CD1c-positive myeloid dendritic cell (primary cell): ENCODE measurements at regions not wholly inside any gene's neighbourhood (a gene's known extent, or its start where the extent isn't known, plus 50 kb on each side); places are given as distances from the start of the nearest gene placed in this dataset.

Experiments used
- DNase-seq: peaks from one replicate; pipeline ENCODE4 v3.0.0-alpha.2; 2016; ENCODE audit errors: extremely low spot score

GRCh38 chr2:59578349-59578748, 975.1 kb downstream of the BCL11A start:
- no peak for DNase-seq

- DNase-seq: no peak
These were observed 978.3 kb downstream of the BCL11A start for GRCh38 chr2:59575191-59575590.

- no peak for DNase-seq
These were observed 981.2 kb downstream of the BCL11A start for GRCh38 chr2:59572227-59572626.

GRCh38 chr2:59570818-59571217, 982.6 kb downstream of the BCL11A start:
- no peak for DNase-seq

- DNase-seq: no peak
These were observed 984.3 kb downstream of the BCL11A start for GRCh38 chr2:59569124-59569523.

- DNase-seq: no peak
These were observed 985.0 kb downstream of the BCL11A start for GRCh38 chr2:59568461-59568860.

GRCh38 chr2:59567151-59567550, 986.3 kb downstream of the BCL11A start:
- no peak for DNase-seq

GRCh38 chr2:59566739-59567138, 986.7 kb downstream of the BCL11A start:
- DNase-seq: no peak

GRCh38 chr2:59561281-59561680, 992.2 kb downstream of the BCL11A start:
- DNase-seq: no peak

GRCh38 chr2:59560769-59561168, 992.7 kb downstream of the BCL11A start:
- DNase-seq: no peak

- peak; percentile 9 for DNase-seq
These were observed 1012.6 kb downstream of the BCL11A start for GRCh38 chr2:59540864-59541263.

- no peak for DNase-seq
These were observed 1015.0 kb downstream of the BCL11A start for GRCh38 chr2:59538398-59538911.

- no peak for DNase-seq
These were observed 1020.6 kb downstream of the BCL11A start for GRCh38 chr2:59532808-59533207.

GRCh38 chr2:59530258-59530657, 1023.2 kb downstream of the BCL11A start:
- no peak for DNase-seq

GRCh38 chr2:59529726-59530125, 1023.7 kb downstream of the BCL11A start:
- DNase-seq: no peak

GRCh38 chr2:59528525-59528924, 1024.9 kb downstream of the BCL11A start:
- DNase-seq: no peak

GRCh38 chr2:59502981-59503380, 1050.5 kb downstream of the BCL11A start:
- no peak for DNase-seq

GRCh38 chr2:59490994-59491393, 1062.5 kb downstream of the BCL11A start:
- no peak for DNase-seq

GRCh38 chr2:59490192-59490591, 1063.3 kb downstream of the BCL11A start:
- DNase-seq: no peak

GRCh38 chr2:59484673-59485072, 1068.8 kb downstream of the BCL11A start:
- DNase-seq: no peak

- no peak for DNase-seq
These were observed 1090.0 kb downstream of the BCL11A start for GRCh38 chr2:59463426-59463825.

GRCh38 chr2:59462422-59463197, 1090.8 kb downstream of the BCL11A start:
- no peak for DNase-seq

- DNase-seq: no peak
These were observed 1092.3 kb downstream of the BCL11A start for GRCh38 chr2:59461127-59461526.

GRCh38 chr2:59458800-59459199, 1094.7 kb downstream of the BCL11A start:
- no peak for DNase-seq
